VCaP (cell line): ENCODE measurements at regions not wholly inside any gene's neighbourhood (a gene's known extent, or its start where the extent isn't known, plus 50 kb on each side); places are given as distances from the start of the nearest gene placed in this dataset.

Experiments used
- H3K27ac ChIP-seq: fragments of 450-650 bp; 2 replicates; pipeline ENCODE4 v1.5.1; 2017
- CTCF ChIP-seq: fragments of 450-650 bp; conservative IDR thresholded peaks from 2 replicates; pipeline ENCODE4 v1.5.1; 2017; ENCODE audit warnings: mild to moderate bottlenecking, moderate library complexity

GRCh38 chr18:78666666-78667335, 312.8 kb upstream of the SALL3 start:
- no peak overlapping the region for H3K27ac ChIP-seq

GRCh38 chr18:78670778-78671391, 308.7 kb upstream of the SALL3 start:
- TF ChIP-seq CTCF, result no peak
- H3K27ac ChIP-seq, result no peak overlapping the region

More at GRCh38 chr18:78666666-78667335, 312.8 kb upstream of the SALL3 start:
- no peak for TF ChIP-seq CTCF

- H3K27ac ChIP-seq, result no peak overlapping the region
- no peak for TF ChIP-seq CTCF
Measured at GRCh38 chr18:78671551-78671950, 308.1 kb upstream of the SALL3 start.

GRCh38 chr18:78672862-78673446, 306.7 kb upstream of the SALL3 start:
- H3K27ac ChIP-seq, result no peak overlapping the region
- no peak for TF ChIP-seq CTCF

GRCh38 chr18:78673516-78674321, 305.9 kb upstream of the SALL3 start:
- no peak overlapping the region for H3K27ac ChIP-seq
- TF ChIP-seq CTCF, result no peak

- no peak for TF ChIP-seq CTCF
Measured at GRCh38 chr18:78675231-78675630, 304.4 kb upstream of the SALL3 start.

More at GRCh38 chr18:78675231-78675630, 304.4 kb upstream of the SALL3 start:
- no peak overlapping the region for H3K27ac ChIP-seq
